Ishikawa (cell line): ENCODE measurements at regions not wholly inside any gene's neighbourhood (a gene's known extent, or its start where the extent isn't known, plus 50 kb on each side); places are given as distances from the start of the nearest gene placed in this dataset.

Source experiments
- CEBPB ChIP-seq: IDR thresholded peaks from 2 replicates; pipeline ENCODE4 v1.6.1; 2012
- CREB1 ChIP-seq: IDR thresholded peaks from 2 replicates; pipeline ENCODE4 v1.6.1; 2012; ENCODE audit warnings: low read depth
- EGR1 ChIP-seq: IDR thresholded peaks from 2 replicates; pipeline ENCODE4 v1.6.1; 2012
- EP300 ChIP-seq: IDR thresholded peaks from 2 replicates; pipeline ENCODE4 v1.6.1; 2012; ENCODE audit warnings: borderline replicate concordance
- FOXM1 ChIP-seq: IDR thresholded peaks from 2 replicates; pipeline ENCODE4 v1.6.1; 2012; ENCODE audit warnings: low read depth, borderline replicate concordance
- MAX ChIP-seq: IDR thresholded peaks from 2 replicates; pipeline ENCODE4 v1.6.1; 2012
- NFIC ChIP-seq: IDR thresholded peaks from 2 replicates; pipeline ENCODE4 v1.6.1; 2012
- RAD21 ChIP-seq: IDR thresholded peaks from 2 replicates; pipeline ENCODE4 v1.6.1; 2012; ENCODE audit warnings: low read depth
- REST ChIP-seq: IDR thresholded peaks from 2 replicates; pipeline ENCODE4 v1.6.1; 2012; ENCODE audit warnings: low read depth, mild to moderate bottlenecking
- TAF1 ChIP-seq: IDR thresholded peaks from 2 replicates; pipeline ENCODE4 v1.6.1; 2012; ENCODE audit warnings: low read depth, mild to moderate bottlenecking
- TEAD4 ChIP-seq: IDR thresholded peaks from 2 replicates; pipeline ENCODE4 v1.6.1; 2012
- USF1 ChIP-seq: IDR thresholded peaks from 2 replicates; pipeline ENCODE4 v1.6.1; 2012
- YY1 ChIP-seq: IDR thresholded peaks from 2 replicates; pipeline ENCODE4 v1.6.1; 2012; ENCODE audit warnings: low read depth

GRCh38 chr4:140211693-140212092, 57.7 kb upstream of the MAML3 start:
- TF ChIP-seq RAD21 (no peak), CREB1 (no peak), EP300 (no peak), YY1 (no peak), TAF1 (no peak), REST (no peak), CEBPB (no peak), EGR1 (no peak), MAX (no peak), TEAD4 (no peak), FOXM1 (no peak), NFIC (no peak), USF1 (no peak)
